ENCODE measurements at regions not wholly inside any gene's neighbourhood (a gene's known extent, or its start where the extent isn't known, plus 50 kb on each side); places are given as distances from the start of the nearest gene placed in this dataset.

DNA sequence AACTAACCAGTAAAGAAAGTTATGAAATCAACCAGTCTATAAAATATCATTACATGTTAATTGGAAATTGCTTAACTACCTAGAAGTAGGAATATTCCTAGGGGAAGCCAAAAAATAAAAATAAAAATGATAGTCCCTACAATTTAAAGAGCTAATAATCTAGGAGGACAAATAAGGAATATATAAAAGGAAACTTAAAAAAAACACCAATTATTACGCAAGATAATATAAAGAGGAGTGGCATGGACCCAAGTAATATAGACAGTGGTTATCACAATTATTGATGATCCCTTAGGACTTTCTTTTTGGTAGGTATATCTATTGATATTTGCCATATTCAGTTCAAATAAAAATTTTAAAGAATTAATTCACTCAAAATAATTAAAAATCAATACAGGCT, 498.7 kb downstream of the SOX5 start:
- Histone ChIP-seq H4K20me1 (ENCODE audit: control insufficient read depth, insufficient read depth, low read depth, low read length) (no peaks in the 10 kb centered on the region), H3K36me3 (ENCODE audit: control insufficient read depth, low read length) (no peaks in the 10 kb centered on the region), H3F3A (ENCODE audit: control insufficient read depth, insufficient read depth) (no peaks in the 10 kb centered on the region), H3K27ac (ENCODE audit: low read depth, low read length) (no peak overlapping the region), H3K79me2 (ENCODE audit: control insufficient read depth, low read length) (no peaks in the 10 kb centered on the region), H3K9me3 (ENCODE audit: control insufficient read depth, insufficient read depth, low read length) (no peaks in the 10 kb centered on the region; the same call in 1 of the 2 replicates), H3K4me2 (ENCODE audit: low read length) (no peak overlapping the region), H3K9me2 (replicated peaks; ENCODE audit: control insufficient read depth, low read length) (no peaks in the 10 kb centered on the region), H3K4me3 (ENCODE audit: low read length) (no peak overlapping the region), H3K27me3 (ENCODE audit: control insufficient read depth, low read length) (no peaks in the 10 kb centered on the region), H3K4me1 (ENCODE audit: control insufficient read depth, low read length) (no peaks in the 10 kb centered on the region)
- no peak for TF ChIP-seq EZH2phosphoT487 (IDR thresholded peaks at IDR 0.05; ENCODE audit: borderline replicate concordance, low read length)
- TF ChIP-seq, protein P1, sequence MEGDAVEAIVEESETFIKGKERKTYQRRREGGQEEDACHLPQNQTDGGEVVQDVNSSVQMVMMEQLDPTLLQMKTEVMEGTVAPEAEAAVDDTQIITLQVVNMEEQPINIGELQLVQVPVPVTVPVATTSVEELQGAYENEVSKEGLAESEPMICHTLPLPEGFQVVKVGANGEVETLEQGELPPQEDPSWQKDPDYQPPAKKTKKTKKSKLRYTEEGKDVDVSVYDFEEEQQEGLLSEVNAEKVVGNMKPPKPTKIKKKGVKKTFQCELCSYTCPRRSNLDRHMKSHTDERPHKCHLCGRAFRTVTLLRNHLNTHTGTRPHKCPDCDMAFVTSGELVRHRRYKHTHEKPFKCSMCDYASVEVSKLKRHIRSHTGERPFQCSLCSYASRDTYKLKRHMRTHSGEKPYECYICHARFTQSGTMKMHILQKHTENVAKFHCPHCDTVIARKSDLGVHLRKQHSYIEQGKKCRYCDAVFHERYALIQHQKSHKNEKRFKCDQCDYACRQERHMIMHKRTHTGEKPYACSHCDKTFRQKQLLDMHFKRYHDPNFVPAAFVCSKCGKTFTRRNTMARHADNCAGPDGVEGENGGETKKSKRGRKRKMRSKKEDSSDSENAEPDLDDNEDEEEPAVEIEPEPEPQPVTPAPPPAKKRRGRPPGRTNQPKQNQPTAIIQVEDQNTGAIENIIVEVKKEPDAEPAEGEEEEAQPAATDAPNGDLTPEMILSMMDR (IDR thresholded peaks at IDR 0.05; ENCODE audit: low read depth, low read length, poor library complexity, severe bottlenecking) = no peak

DNA sequence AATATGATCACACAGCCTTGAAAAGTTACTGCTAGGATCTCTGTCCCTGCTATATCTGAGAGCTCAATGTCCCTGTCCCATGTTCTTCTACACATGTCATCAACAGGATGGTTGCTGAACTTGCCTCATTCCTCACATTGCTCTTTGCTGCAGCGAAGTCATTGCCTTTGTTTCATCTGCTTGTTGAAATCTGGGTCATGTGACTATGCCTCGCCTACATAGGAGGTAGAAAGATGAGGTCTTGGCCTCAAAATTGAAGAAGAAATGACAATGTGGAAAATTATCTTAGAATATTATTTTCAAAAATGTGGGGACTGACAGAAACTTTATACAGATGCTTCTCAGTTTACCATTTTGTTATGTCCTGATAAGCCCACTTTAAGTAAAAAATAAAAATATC, 494.2 kb downstream of the SOX5 start:
- TF ChIP-seq, protein P1 (IDR thresholded peaks at IDR 0.05; ENCODE audit: low read depth, low read length, poor library complexity, severe bottlenecking) = no peak
- no peak for TF ChIP-seq EZH2phosphoT487 (IDR thresholded peaks at IDR 0.05; ENCODE audit: borderline replicate concordance, low read length)
- H3K4me3 ChIP-seq (ENCODE audit: low read length) = no peak overlapping the region
- H3K4me1 ChIP-seq (ENCODE audit: control insufficient read depth, low read length) = no peaks in the 10 kb centered on the region
- H3K9me3 ChIP-seq (ENCODE audit: control insufficient read depth, insufficient read depth, low read length) = no peaks in the 10 kb centered on the region; the same call in 1 of the 2 replicates
- no peaks in the 10 kb centered on the region for H3K79me2 ChIP-seq (ENCODE audit: control insufficient read depth, low read length)
- no peak overlapping the region for H3K27ac ChIP-seq (ENCODE audit: low read depth, low read length)
- H3F3A ChIP-seq (ENCODE audit: control insufficient read depth, insufficient read depth) = no peaks in the 10 kb centered on the region
- no peaks in the 10 kb centered on the region for H3K27me3 ChIP-seq (ENCODE audit: control insufficient read depth, low read length)
- no peaks in the 10 kb centered on the region for H3K36me3 ChIP-seq (ENCODE audit: control insufficient read depth, low read length)
- no peaks in the 10 kb centered on the region for H3K9me2 ChIP-seq (replicated peaks; ENCODE audit: control insufficient read depth, low read length)
- H4K20me1 ChIP-seq (ENCODE audit: control insufficient read depth, insufficient read depth, low read depth, low read length) = no peaks in the 10 kb centered on the region
- H3K4me2 ChIP-seq (ENCODE audit: low read length) = no peak overlapping the region

DNA sequence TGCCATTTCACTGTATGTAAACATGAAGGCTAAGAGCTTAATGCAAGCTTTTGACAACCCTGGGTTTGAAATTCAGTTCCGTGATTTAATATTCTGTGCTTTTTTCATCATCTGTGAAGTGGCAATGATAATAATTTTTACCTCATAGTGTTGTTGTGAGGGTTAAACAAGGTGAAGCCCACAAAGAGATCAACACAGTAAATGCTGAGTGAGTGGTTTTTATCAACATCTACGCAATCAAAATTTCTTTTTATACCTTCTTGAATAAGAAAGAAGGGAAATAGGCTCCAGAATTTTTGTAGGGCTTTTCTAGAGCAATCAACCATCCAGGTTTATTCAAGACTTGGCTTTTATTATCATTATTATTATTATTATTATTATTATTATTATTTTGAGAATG, 490.8 kb downstream of the SOX5 start:
- H3K4me1 ChIP-seq (ENCODE audit: control insufficient read depth, low read length) = no peaks in the 10 kb centered on the region
- TF ChIP-seq EZH2phosphoT487 (IDR thresholded peaks at IDR 0.05; ENCODE audit: borderline replicate concordance, low read length) = no peak
- TF ChIP-seq, protein P1 (IDR thresholded peaks at IDR 0.05; ENCODE audit: low read depth, low read length, poor library complexity, severe bottlenecking) = no peak
- H4K20me1 ChIP-seq (ENCODE audit: control insufficient read depth, insufficient read depth, low read depth, low read length) = no peaks in the 10 kb centered on the region
- H3K27ac ChIP-seq (ENCODE audit: low read depth, low read length) = no peak overlapping the region
- H3K9me3 ChIP-seq (ENCODE audit: control insufficient read depth, insufficient read depth, low read length) = no peaks in the 10 kb centered on the region; the same call in 1 of the 2 replicates
- H3K9me2 ChIP-seq (replicated peaks; ENCODE audit: control insufficient read depth, low read length) = no peaks in the 10 kb centered on the region
- no peak overlapping the region for H3K4me3 ChIP-seq (ENCODE audit: low read length)
- no peaks in the 10 kb centered on the region for H3K79me2 ChIP-seq (ENCODE audit: control insufficient read depth, low read length)
- H3K36me3 ChIP-seq (ENCODE audit: control insufficient read depth, low read length) = no peaks in the 10 kb centered on the region
- H3K4me2 ChIP-seq (ENCODE audit: low read length) = no peak overlapping the region
- no peaks in the 10 kb centered on the region for H3F3A ChIP-seq (ENCODE audit: control insufficient read depth, insufficient read depth)
- no peaks in the 10 kb centered on the region for H3K27me3 ChIP-seq (ENCODE audit: control insufficient read depth, low read length)
